ENCODE measurements at regions not wholly inside any gene's neighbourhood (a gene's known extent, or its start where the extent isn't known, plus 50 kb on each side); places are given as distances from the start of the nearest gene placed in this dataset.

DNA sequence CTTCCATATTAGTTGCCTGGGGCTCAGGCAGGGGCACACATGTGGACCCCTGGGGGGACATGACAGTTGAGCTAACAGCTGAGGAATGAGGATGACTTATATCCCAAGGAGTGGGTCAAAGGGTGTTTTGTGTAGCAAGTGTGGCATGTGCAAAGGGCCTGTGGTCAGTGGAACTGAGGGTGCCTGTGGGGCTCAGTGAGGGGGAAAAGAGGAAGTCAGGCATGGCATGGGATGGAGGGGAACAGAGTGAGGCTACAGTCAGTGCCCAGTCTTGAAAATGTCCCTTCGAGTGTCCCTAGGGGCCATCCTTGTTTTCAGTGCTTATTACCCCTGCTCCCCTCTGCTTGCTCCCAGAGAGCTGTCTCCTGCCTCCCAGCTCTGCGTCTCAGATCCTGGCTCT lies 64.3 kb upstream of the CD99 start:
- TF ChIP-seq, protein P1, sequence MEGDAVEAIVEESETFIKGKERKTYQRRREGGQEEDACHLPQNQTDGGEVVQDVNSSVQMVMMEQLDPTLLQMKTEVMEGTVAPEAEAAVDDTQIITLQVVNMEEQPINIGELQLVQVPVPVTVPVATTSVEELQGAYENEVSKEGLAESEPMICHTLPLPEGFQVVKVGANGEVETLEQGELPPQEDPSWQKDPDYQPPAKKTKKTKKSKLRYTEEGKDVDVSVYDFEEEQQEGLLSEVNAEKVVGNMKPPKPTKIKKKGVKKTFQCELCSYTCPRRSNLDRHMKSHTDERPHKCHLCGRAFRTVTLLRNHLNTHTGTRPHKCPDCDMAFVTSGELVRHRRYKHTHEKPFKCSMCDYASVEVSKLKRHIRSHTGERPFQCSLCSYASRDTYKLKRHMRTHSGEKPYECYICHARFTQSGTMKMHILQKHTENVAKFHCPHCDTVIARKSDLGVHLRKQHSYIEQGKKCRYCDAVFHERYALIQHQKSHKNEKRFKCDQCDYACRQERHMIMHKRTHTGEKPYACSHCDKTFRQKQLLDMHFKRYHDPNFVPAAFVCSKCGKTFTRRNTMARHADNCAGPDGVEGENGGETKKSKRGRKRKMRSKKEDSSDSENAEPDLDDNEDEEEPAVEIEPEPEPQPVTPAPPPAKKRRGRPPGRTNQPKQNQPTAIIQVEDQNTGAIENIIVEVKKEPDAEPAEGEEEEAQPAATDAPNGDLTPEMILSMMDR (IDR thresholded peaks at IDR 0.05): no peak
- TF ChIP-seq ZFX (IDR thresholded peaks at IDR 0.05; ENCODE audit: borderline replicate concordance): no peak
